ENCODE measurements at regions not wholly inside any gene's neighbourhood (a gene's known extent, or its start where the extent isn't known, plus 50 kb on each side); places are given as distances from the start of the nearest gene placed in this dataset.

DNA sequence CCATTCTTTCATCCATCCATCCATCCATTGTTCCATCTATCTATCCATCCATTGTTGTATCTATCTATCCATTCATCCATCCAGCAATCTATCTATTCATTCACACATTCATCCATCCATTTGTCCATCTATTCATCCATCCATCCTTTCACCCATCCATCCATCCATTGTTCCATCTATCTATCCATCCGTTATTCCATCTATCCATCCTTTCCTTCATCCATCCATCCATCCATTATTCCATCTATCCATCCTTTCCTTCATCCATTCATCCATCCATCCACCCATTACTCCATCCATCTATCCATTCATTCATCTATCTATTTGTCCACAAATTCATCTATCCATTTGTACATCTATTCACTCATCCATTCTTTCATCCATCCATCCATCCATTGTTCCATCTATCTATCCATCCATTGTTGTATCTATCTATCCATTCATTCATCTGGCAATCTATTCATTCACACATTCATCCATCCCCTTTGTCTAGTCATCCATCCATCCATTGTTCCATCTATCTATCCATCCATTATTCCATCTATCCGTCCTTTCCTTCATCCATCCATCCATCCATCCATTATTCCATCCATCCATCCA, 65.9 kb upstream of the ANO1 start (continued):
- no peak for TF ChIP-seq CHD7 (IDR thresholded peaks at IDR 0.05; ENCODE audit: insufficient replicate concordance, low read length)
- TF ChIP-seq TEAD4 (IDR thresholded peaks at IDR 0.05; ENCODE audit: low read depth, low read length): no peak
- TF ChIP-seq RNF2 (IDR thresholded peaks at IDR 0.05; ENCODE audit: borderline replicate concordance, low read depth, low read length, missing control alignments, poor library complexity, severe bottlenecking): no peak
- TF ChIP-seq PHF8 (conservative IDR thresholded peaks at IDR 0.05; ENCODE audit: low read depth, low read length): no peak
- no peak for TF ChIP-seq HDAC6 (IDR thresholded peaks at IDR 0.05; ENCODE audit: low read depth, low read length)
- TF ChIP-seq SP2 (IDR thresholded peaks at IDR 0.05; ENCODE audit: low read length): no peak
- no peak for TF ChIP-seq TCF12 (IDR thresholded peaks at IDR 0.05; ENCODE audit: low read depth, low read length)
- TF ChIP-seq JUND (IDR thresholded peaks at IDR 0.05; ENCODE audit: low read length): no peak
- TF ChIP-seq HDAC2 (IDR thresholded peaks at IDR 0.05; ENCODE audit: borderline replicate concordance in 1 of 2, low read depth in 2 of 2, low read length in 2 of 2): no peak
